ENCODE measurements at regions not wholly inside any gene's neighbourhood (a gene's known extent, or its start where the extent isn't known, plus 50 kb on each side); places are given as distances from the start of the nearest gene placed in this dataset.
A peak's percentile ranks its signal among the peaks of the same experiment; 100 is the strongest.

DNA sequence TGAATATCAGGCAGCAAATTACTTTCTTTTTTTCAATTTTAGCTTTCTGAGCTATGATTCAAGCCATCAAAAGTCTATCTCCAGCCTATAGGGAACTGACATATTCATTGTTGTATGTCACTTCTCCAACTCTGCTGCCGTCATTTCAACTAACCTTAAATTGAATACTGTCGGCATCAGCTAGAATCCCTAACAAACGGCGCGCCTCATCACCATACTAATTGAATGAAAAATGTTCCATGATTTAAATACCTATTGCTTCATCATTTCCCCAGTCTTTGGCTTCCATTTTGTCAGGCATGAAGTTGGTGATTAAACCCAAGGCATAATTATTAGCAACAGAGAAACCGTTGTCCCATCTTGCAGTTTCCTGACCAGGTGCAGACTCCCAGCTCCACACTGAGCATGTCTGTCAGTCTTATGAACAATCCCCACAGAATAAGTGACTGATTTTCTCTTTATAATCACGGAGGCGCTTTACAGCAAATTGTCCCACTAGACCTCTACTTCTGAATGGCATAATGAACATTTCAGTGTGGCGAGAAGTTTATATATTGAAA, 83.5 kb upstream of the NPY start:
- DNase-seq (ENCODE audit: low read depth) = no peak

DNA sequence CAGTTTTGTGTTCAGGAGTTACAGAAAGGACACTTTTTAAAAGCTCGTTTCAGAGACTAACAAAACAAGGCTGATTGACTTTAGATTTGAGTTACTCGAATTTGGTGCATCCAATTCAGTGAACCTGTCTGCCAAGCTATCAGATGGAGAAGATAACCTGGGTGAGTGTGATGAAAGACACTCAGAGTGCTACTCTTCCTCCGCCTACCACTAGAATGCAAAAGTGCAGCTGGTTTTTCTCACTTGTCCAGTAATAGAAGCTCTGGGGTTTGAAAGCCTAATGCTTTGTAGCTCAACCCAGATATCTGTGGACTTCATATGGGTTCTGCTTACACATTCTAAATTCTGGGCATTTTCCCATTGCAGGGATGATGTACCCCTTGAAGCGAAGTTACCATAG, 82.8 kb upstream of the NPY start:
- no peak for DNase-seq (ENCODE audit: low read depth)

DNA sequence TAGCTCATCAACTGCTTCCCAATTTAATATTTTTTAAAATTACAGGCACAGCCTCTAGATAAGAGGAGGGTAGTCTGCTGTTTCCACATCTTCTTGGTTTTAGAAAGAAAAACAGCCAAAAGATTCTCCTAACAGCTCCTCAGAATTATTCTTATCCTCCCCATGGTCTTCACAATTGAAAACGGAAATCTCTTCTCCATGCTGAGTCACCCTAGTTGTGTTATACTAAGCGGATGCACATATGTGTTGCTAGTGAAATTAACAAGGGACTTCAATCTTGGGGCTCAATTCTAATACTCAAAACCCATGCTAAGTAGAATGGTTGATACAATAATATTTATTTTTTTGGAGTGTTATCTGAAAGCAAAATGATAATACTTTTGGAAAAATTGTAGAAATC, 71.9 kb upstream of the NPY start:
- peak; percentile 16 for DNase-seq (ENCODE audit: low read depth)

DNA sequence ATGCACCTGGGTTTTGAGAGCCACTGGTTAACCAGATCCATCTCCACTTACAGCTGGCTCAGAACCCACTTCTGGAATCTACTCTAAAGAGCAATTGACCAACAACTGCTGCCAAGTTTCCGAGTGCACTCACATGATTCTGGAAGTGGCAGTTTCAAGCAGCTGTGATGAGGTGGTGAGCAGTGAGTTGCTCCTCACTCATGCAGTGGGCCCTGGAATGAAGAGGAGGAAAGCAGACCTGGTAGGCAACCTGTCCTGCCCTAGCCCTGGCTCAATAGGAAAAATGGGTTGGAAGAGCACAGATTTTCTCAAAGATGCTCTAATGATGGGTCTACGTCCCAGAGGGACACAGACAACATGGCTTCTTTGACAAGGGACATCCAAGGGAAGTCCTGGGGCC, 70.7 kb upstream of the NPY start:
- no peak for DNase-seq (ENCODE audit: low read depth)

DNA sequence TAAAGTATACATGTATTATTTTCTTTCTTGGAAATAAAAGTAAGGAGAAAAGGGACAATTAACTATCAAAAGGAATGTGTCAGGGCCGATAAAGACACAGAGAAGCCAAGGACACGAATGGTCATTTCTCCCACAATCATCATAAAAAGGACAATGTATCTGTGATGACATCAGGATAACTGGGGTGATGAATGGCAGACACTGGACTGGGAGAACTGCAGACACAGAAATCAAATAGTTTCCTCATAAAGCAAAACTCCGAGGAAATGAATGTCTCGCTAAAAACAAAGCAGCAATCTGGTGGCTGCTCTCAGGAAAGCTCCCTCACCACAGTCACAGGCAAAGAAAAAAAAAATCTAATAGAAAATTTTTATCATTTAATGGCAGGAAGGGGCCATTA, 69.3 kb upstream of the NPY start:
- no peak for DNase-seq (ENCODE audit: low read depth)

DNA sequence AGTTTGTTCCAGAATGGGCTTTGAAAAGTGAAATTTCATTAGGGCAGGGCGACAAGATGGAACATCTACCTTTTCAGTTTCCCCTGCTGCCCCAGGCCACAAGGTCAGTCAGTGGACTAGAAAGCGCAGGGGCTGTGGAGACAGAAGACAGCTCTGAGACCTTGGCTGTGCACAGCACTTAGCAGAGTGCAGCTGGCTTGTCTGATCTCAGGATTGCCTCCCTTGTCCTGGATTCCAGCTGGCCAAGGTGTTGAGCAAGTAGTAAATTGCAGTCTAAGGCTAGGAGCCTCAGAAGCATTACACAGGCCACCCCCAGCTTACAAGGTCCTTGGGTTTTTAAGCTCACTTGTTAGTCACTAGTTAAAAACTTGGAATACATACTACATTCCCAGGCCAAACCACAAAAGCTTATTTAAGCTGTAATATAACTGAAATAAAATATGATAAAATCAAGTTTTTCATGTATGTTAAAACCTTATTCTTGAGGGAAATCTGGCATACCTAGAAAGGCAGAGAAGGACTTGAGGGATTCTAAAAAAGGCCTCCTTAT, 67.3 kb upstream of the NPY start:
- DNase-seq (ENCODE audit: low read depth) = peak; percentile 59

DNA sequence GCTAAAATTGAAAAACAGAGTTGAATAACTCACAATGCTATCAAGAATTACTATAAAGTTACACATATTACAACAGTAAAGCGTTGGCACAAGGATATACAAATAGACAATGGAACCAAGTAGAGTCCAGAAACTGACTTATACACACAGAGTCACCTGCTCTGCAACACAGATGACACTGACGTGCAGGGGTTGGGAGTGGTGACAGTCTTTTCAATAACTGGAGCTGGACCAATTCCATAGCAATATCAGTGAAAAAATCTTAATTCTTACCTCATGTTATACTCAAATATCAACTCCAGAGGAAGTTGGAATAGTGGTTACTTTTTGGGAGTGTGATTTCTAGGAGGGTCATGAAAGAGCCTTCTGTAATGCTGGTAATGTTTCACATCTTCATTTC, 62.5 kb upstream of the NPY start:
- no peak for DNase-seq (ENCODE audit: low read depth)

DNA sequence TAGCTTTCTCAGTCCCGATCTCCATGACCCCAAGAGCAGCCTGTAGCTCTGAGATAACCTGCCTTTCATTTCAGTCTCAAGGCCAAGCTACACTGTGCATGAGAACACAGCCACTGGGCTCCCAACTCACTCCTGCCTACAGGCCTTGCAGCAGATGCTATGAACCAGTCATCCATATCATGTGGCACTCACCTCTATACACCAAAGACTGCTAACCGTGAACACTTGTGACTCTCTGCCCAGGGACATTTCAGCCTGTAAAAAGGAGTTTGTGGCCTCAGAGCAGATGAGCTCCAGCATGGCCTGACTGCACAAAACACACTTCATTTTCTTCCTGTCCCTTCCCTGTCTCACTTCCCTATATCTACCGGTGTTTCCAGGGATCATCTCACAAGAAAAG, 56.9 kb upstream of the NPY start:
- no peak for DNase-seq (ENCODE audit: low read depth)

DNA sequence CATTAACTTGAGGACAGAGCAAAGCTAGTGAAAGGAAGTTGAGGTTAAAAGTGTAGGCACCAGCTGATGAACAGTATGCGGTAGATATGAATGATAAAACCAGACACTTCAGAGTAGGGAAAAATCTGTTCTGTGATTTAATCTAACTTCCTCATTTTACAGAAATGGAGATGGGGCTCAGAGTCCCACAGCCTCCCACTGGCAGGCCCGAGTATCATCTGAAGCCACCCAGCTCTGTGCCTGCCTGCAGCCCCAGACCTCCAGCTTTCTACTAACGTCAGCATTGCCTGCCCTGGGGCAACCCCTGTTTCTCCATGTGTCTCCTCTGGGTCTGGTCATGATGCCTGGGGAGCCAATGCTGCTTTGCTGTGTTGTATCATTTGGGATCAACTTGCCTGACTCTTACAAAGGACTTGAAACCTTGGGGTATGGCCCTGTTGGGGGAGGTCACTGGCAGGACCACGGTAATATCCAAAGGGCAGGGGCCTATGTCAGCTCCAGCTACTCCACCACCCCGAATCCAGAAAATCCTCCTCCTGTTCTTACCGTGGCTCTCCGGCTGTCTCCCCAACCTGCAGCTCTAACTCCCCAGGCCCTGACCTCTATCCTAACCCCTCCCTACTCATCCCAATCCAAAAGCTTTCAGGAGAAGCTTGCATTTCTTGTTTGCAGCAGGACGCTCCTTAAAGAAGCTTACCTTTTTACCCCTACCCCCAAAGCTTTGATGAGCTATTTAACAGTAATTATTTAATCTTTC, 56.2 kb upstream of the NPY start:
- no peak for DNase-seq (ENCODE audit: low read depth)

DNA sequence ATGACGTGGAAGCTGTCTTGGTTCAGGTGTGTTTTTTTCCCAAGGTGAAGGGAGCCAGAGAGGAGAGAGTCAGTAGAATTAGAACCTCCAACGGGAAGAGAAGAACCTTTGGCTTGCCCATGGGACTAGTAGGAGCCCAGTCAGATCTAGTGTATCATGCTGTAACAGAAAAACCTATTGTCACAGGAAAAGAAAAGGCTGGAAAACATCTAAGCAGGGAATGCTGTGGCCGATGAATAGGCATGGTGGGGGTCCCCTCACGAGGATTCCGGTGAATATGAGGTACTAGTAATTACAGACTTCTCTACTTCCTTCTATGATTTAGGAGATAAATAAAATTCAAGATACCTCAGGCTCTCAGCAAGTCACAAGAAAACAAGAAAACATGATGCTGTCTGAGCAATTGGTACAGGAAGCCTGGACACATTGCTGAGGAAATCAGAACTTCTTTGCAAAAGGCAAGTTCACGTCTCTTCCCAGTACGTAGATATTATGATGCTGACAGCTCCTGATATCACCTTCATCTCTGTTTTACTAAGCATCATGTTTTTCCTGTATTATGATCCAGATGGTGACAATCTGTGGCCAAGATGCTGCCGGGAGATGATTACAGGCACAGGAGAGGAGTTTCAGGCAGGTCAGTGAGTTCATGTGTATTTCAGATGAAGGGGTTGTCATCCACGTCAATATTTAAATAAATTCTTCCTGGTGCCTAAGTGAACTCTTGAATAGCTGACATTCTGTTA, 54.3 kb upstream of the NPY start:
- no peak for DNase-seq (ENCODE audit: low read depth)

DNA sequence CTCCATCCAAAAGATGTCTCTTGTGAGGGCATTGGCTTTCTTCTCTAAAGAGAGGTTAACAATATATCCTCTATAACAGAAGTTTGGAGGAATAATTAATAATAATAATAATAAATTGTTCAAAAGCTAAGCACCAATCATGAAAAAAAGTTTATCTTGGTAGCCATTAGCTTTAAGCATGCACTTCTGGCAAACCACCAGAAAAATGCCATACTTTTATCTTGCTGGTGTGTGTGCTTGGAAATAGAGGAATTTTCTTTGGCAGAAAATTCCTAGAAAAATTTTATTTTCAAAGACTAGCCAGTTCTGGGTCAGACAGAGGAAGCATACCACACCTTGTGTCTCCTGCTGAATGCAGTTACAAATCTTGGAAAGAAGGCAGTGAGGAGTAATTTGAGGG, 52.5 kb upstream of the NPY start:
- DNase-seq (ENCODE audit: low read depth) = no peak

DNA sequence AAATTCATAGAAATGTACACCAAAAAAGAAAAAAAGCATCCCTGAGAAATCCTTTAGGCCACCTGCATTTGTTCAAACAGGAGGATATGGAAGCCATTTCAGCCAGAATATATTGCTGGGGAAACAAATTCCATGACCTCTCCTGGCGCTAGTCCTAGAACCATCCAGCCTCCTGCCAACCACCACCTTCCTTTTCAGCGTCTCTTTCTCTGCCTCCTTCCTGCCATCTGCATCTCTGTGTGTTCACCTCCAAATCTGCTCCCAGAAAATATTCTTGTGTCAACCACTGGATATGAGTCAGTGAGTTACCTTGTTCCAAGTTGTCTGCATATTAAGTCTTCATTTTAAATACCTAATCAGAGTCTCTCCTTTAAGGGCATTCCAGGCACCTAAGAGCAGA, 50.6 kb upstream of the NPY start:
- no peak for DNase-seq (ENCODE audit: low read depth)
